ENCODE measurements at regions not wholly inside any gene's neighbourhood (a gene's known extent, or its start where the extent isn't known, plus 50 kb on each side); places are given as distances from the start of the nearest gene placed in this dataset.

GRCh38 chr20:17868700-17869231 lies 99.8 kb downstream of the SNX5 start:
- TF ChIP-seq CTCF (IDR thresholded peaks at IDR 0.05) (no peak), POLR2A (IDR thresholded peaks at IDR 0.05) (no peak)
